Keratinocyte (primary cell): ENCODE measurements at regions not wholly inside any gene's neighbourhood (a gene's known extent, or its start where the extent isn't known, plus 50 kb on each side); places are given as distances from the start of the nearest gene placed in this dataset.

Experiments used
- DNase-seq: peaks from one replicate; pipeline ENCODE4 v3.0.0-alpha.2; 2011; ENCODE audit warnings: low read depth, missing footprints, low spot score
- FAIRE-seq: peaks from 2 replicates; lab custom pipeline; 2011; peaks lifted over from hg19 to GRCh38; lab: Jason Lieb, UNC
- H2AFZ ChIP-seq: 2 replicates; pipeline ENCODE4 v1.6.0; 2012; ENCODE audit warnings: low read length, control low read depth, inconsistent platforms; ENCODE audit not compliant: control insufficient read depth
- H3K27ac ChIP-seq: 2 replicates; pipeline ENCODE4 v1.5.1; 2011; ENCODE audit warnings: low read length; ENCODE audit not compliant: control insufficient read depth, insufficient read depth
- H3K27me3 ChIP-seq: 3 replicates; pipeline ENCODE4 v1.6.0; 2011; ENCODE audit warnings: low read length; ENCODE audit not compliant: control insufficient read depth, insufficient read depth; ENCODE audit errors: extremely low read depth
- H3K36me3 ChIP-seq, 2 experiments: 2 replicates in 1 of 2; 3 replicates in 1 of 2; pipeline ENCODE4 v1.5.1; 2011; ENCODE audit warnings: low read length in 2 of 2, mild to moderate bottlenecking in 1 of 2; ENCODE audit not compliant: control insufficient read depth in 2 of 2, insufficient read depth in 2 of 2; ENCODE audit errors: extremely low read depth in 1 of 2
- H3K4me1 ChIP-seq: 3 replicates; pipeline ENCODE4 v1.5.1; 2011; ENCODE audit warnings: low read length; ENCODE audit not compliant: control insufficient read depth, insufficient read depth; ENCODE audit errors: extremely low read depth
- H3K4me2 ChIP-seq: 3 replicates; pipeline ENCODE4 v1.6.0; 2011; ENCODE audit warnings: low read depth, low read length; ENCODE audit not compliant: control insufficient read depth, insufficient read depth; ENCODE audit errors: extremely low read depth
- H3K4me3 ChIP-seq, 3 experiments: fragments of 200-600 bp in 1 of 3; sonication (generic) in 1 of 3; 2 replicates in 2 of 3; 3 replicates in 1 of 3; pipeline ENCODE4 v1.5.1; 2011 to 2016; ENCODE audit warnings: low read length in 3 of 3, mild to moderate bottlenecking in 3 of 3, control low read depth in 2 of 3, inconsistent platforms in 1 of 3, low read depth in 1 of 3, mixed read lengths in 1 of 3, mixed run types in 1 of 3, moderate library complexity in 1 of 3; ENCODE audit not compliant: control insufficient read depth in 2 of 3, insufficient read depth in 2 of 3; ENCODE audit errors: extremely low read depth in 1 of 3
- H3K79me2 ChIP-seq: 2 replicates; pipeline ENCODE4 v1.6.0; 2012; ENCODE audit warnings: low read length; ENCODE audit not compliant: control insufficient read depth, insufficient read depth
- H3K9ac ChIP-seq: 3 replicates; pipeline ENCODE4 v1.6.0; 2011; ENCODE audit warnings: low read length; ENCODE audit not compliant: control insufficient read depth, insufficient read depth; ENCODE audit errors: extremely low read depth
- H3K9me1 ChIP-seq: 3 replicates; pipeline ENCODE4 v1.6.0; 2011; ENCODE audit warnings: low read length; ENCODE audit not compliant: control insufficient read depth, insufficient read depth; ENCODE audit errors: extremely low read depth
- H3K9me3 ChIP-seq: 2 replicates; pipeline ENCODE4 v1.5.1; 2012; ENCODE audit warnings: low read depth, low read length; ENCODE audit not compliant: control insufficient read depth
- H4K20me1 ChIP-seq: 3 replicates; pipeline ENCODE4 v1.6.0; 2011; ENCODE audit warnings: low read length; ENCODE audit not compliant: control insufficient read depth, insufficient read depth; ENCODE audit errors: extremely low read depth
- CTCF ChIP-seq, 3 experiments: IDR thresholded peaks in 1 of 3; conservative IDR thresholded peaks in 1 of 3; optimal IDR thresholded peaks in 1 of 3; 2 replicates in 2 of 3; 3 replicates in 1 of 3; pipeline versions ENCODE3 to v1.5.1; 2011; ENCODE audit warnings: low read length in 3 of 3, mild to moderate bottlenecking in 3 of 3, moderate library complexity in 2 of 3, control low read depth in 1 of 3, inconsistent platforms in 1 of 3; ENCODE audit not compliant: insufficient read depth in 2 of 3; ENCODE audit errors: extremely low read depth in 1 of 3
- EZH2 ChIP-seq: IDR thresholded peaks from one replicate; pipeline ENCODE4 v1.6.1; 2012; ENCODE audit warnings: inconsistent platforms, mild to moderate bottlenecking, low read length, moderate library complexity
- dilution Hi-C: fragments of 300-500 bp; cut with MboI; formaldehyde crosslinking; loops from one replicate; pipeline ENCODE4 v1.7.0; 2020; ENCODE audit warnings: low sequenced_read_pairs; ENCODE audit not compliant: extremely low pct_ligation_motif_present

GRCh38 chr12:46105735-46106134, 115.4 kb upstream of the SCAF11 start:
- H3K9ac ChIP-seq, result no peak overlapping the region
- H3K27me3 ChIP-seq, result no peaks in the 10 kb centered on the region
- H4K20me1 ChIP-seq, result no peaks in the 10 kb centered on the region
- H3K4me1 ChIP-seq, result peaks cover 22% of the 10 kb centered on the region
- no peak overlapping the region for H3K27ac ChIP-seq
- H3K9me1 ChIP-seq, result no peaks in the 10 kb centered on the region
- no peak overlapping the region for H2AFZ ChIP-seq
- no peaks in the 10 kb centered on the region for H3K79me2 ChIP-seq
- no peak overlapping the region for H3K4me3 ChIP-seq
- no peak for DNase-seq
- H3K36me3 ChIP-seq, result no peaks in the 10 kb centered on the region
- FAIRE-seq, result no peak
- no peaks in the 10 kb centered on the region for H3K9me3 ChIP-seq
- H3K4me2 ChIP-seq, result no peak overlapping the region
- no peak for TF ChIP-seq CTCF (optimal IDR thresholded peaks at IDR 0.05 in 1 of 3, IDR thresholded peaks at IDR 0.05 in 1 of 3, conservative IDR thresholded peaks at IDR 0.05 in 1 of 3; ENCODE audit: extremely low read depth in 1 of 3, insufficient read depth in 2 of 3, low read length in 3 of 3)
- TF ChIP-seq EZH2, result no peak
- dilution Hi-C loops, result no loop called here

GRCh38 chr12:46103559-46104383, 113.4 kb upstream of the SCAF11 start:
- Histone ChIP-seq H3K9ac (no peak overlapping the region), H2AFZ (no peak overlapping the region), H3K4me1 (peaks cover 13% of the 10 kb centered on the region), H3K4me3 (no peak overlapping the region), H3K4me2 (no peak overlapping the region), H3K27ac (no peak overlapping the region), H3K36me3 (no peaks in the 10 kb centered on the region), H3K79me2 (no peaks in the 10 kb centered on the region), H4K20me1 (no peaks in the 10 kb centered on the region), H3K9me3 (no peaks in the 10 kb centered on the region), H3K9me1 (no peaks in the 10 kb centered on the region), H3K27me3 (no peaks in the 10 kb centered on the region)
- FAIRE-seq (no peak), DNase-seq (no peak)
- dilution Hi-C loops, result no loop called here
- TF ChIP-seq CTCF (optimal IDR thresholded peaks at IDR 0.05 in 1 of 3, IDR thresholded peaks at IDR 0.05 in 1 of 3, conservative IDR thresholded peaks at IDR 0.05 in 1 of 3; ENCODE audit: extremely low read depth in 1 of 3, insufficient read depth in 2 of 3, low read length in 3 of 3) (no peak), EZH2 (no peak)
